Erythroblast (primary cell): ENCODE measurements at regions not wholly inside any gene's neighbourhood (a gene's known extent, or its start where the extent isn't known, plus 50 kb on each side); places are given as distances from the start of the nearest gene placed in this dataset.

Experiments
- GATA1 ChIP-seq: IDR thresholded peaks from 2 replicates; pipeline ENCODE4 v1.6.1; 2011; ENCODE audit warnings: low read depth, mild to moderate bottlenecking, control low read depth, low read length, moderate library complexity
- POLR2A ChIP-seq: IDR thresholded peaks from 2 replicates; pipeline ENCODE4 v1.6.1; 2011; ENCODE audit warnings: mild to moderate bottlenecking, low read length

DNA sequence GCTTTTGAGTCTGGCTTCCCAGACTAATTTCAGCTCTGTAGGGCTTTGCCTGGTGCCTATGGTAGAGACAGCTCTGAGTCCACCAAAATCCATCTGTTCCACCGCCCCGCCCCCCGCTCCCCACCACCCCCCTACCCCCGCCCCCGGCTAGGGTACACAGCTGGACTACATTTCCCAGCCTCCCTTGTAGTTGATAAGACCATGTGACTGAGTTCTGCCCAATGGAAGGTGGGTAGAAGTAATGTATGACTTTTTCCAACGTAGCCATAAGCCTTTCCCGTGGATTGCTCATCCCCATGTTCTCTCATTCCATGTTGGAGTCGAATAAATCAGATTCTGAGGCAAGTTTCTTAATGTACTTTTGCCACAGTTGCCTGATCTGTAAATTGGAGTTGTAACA, 786.7 kb upstream of the EEF2KMT start:
- no peak for TF ChIP-seq POLR2A
- no peak for TF ChIP-seq GATA1
